Mesothelial cell of epicardium (in vitro differentiated cells): ENCODE measurements at regions not wholly inside any gene's neighbourhood (a gene's known extent, or its start where the extent isn't known, plus 50 kb on each side); places are given as distances from the start of the nearest gene placed in this dataset.

Experiments used
- DNase-seq, 2 experiments: peaks; one replicate each; pipeline ENCODE4 v3.0.0; 2021; ENCODE audit warnings: low spot score in 2 of 2; ENCODE audit not compliant: unreplicated experiment in 2 of 2
- H3K27ac Mint-ChIP-seq: 2 replicates; pipeline ENCODE4 v1.8.0; 2021; ENCODE audit warnings: mixed read lengths
- H3K27me3 Mint-ChIP-seq: 2 replicates; pipeline ENCODE4 v1.8.0; 2021; ENCODE audit warnings: low read depth, mixed read lengths
- H3K36me3 Mint-ChIP-seq: 2 replicates; pipeline ENCODE4 v1.8.0; 2021; ENCODE audit warnings: mixed read lengths
- H3K4me1 Mint-ChIP-seq: 2 replicates; pipeline ENCODE4 v1.8.0; 2021; ENCODE audit warnings: mixed read lengths
- H3K4me3 Mint-ChIP-seq: 2 replicates; pipeline ENCODE4 v1.8.0; 2021; ENCODE audit warnings: mild to moderate bottlenecking, moderate library complexity, mixed read lengths
- H3K9me3 Mint-ChIP-seq: 2 replicates; pipeline ENCODE4 v1.8.0; 2021; ENCODE audit warnings: mixed read lengths
- CTCF ChIP-seq: fragments of 200-600 bp; sonication (generic); IDR thresholded peaks from one replicate; pipeline ENCODE4 v1.5.0; 2021; ENCODE audit warnings: antibody characterized with exemption; ENCODE audit not compliant: unreplicated experiment

GRCh38 chr18:41529093-41529492 lies 425.9 kb upstream of the PIK3C3 start:
- Mint-ChIP-seq H3K4me1 (peaks cover 5% of the 10 kb centered on the region), H3K4me3 (no peak overlapping the region), H3K9me3 (peaks cover 3% of the 10 kb centered on the region), H3K36me3 (no peaks in the 10 kb centered on the region), H3K27me3 (no peaks in the 10 kb centered on the region), H3K27ac (no peak overlapping the region)
- TF ChIP-seq CTCF, result no peak
- DNase-seq, result no peak

GRCh38 chr18:41526054-41526453 lies 429.0 kb upstream of the PIK3C3 start:
- H3K27ac Mint-ChIP-seq, result no peak overlapping the region
- no peak for DNase-seq
- peaks cover 5% of the 10 kb centered on the region for H3K4me1 Mint-ChIP-seq

GRCh38 chr18:41524674-41525470 lies 430.2 kb upstream of the PIK3C3 start:
- no peak for DNase-seq
- Mint-ChIP-seq H3K4me3 (no peak overlapping the region), H3K27me3 (no peaks in the 10 kb centered on the region), H3K9me3 (peaks cover 3% of the 10 kb centered on the region), H3K36me3 (no peaks in the 10 kb centered on the region), H3K4me1 (peaks cover 5% of the 10 kb centered on the region), H3K27ac (no peak overlapping the region)
- no peak for TF ChIP-seq CTCF

More at GRCh38 chr18:41526054-41526453, 429.0 kb upstream of the PIK3C3 start:
- no peak for TF ChIP-seq CTCF
- Mint-ChIP-seq H3K4me3 (no peak overlapping the region), H3K27me3 (no peaks in the 10 kb centered on the region), H3K9me3 (peaks cover 3% of the 10 kb centered on the region), H3K36me3 (no peaks in the 10 kb centered on the region)

GRCh38 chr18:41517142-41517541 lies 437.9 kb upstream of the PIK3C3 start:
- Mint-ChIP-seq H3K36me3 (peaks cover 7% of the 10 kb centered on the region), H3K9me3 (no peaks in the 10 kb centered on the region), H3K27me3 (no peaks in the 10 kb centered on the region), H3K4me1 (no peaks in the 10 kb centered on the region), H3K27ac (no peak overlapping the region), H3K4me3 (no peak overlapping the region)
- no peak for DNase-seq
- TF ChIP-seq CTCF, result no peak

- peaks cover 3% of the 10 kb centered on the region for H3K9me3 Mint-ChIP-seq
- no peaks in the 10 kb centered on the region for H3K27me3 Mint-ChIP-seq
- H3K4me1 Mint-ChIP-seq, result no peaks in the 10 kb centered on the region
- H3K27ac Mint-ChIP-seq, result no peak overlapping the region
- H3K4me3 Mint-ChIP-seq, result no peak overlapping the region
- TF ChIP-seq CTCF, result no peak
- no peak for DNase-seq
- peaks cover 9% of the 10 kb centered on the region for H3K36me3 Mint-ChIP-seq
These were observed 441.6 kb upstream of the PIK3C3 start for GRCh38 chr18:41513438-41513837.

GRCh38 chr18:41504316-41504715 lies 450.7 kb upstream of the PIK3C3 start:
- H3K27ac Mint-ChIP-seq, result no peak overlapping the region
- no peaks in the 10 kb centered on the region for H3K36me3 Mint-ChIP-seq
- H3K4me1 Mint-ChIP-seq, result no peaks in the 10 kb centered on the region
- H3K4me3 Mint-ChIP-seq, result no peak overlapping the region
- H3K9me3 Mint-ChIP-seq, result no peaks in the 10 kb centered on the region
- no peaks in the 10 kb centered on the region for H3K27me3 Mint-ChIP-seq
- no peak for TF ChIP-seq CTCF
- DNase-seq, result no peak
